Common myeloid progenitor, CD34-positive (primary cell): ENCODE measurements at regions not wholly inside any gene's neighbourhood (a gene's known extent, or its start where the extent isn't known, plus 50 kb on each side); places are given as distances from the start of the nearest gene placed in this dataset.
"Not testable (repeated sequence)": the region's sequence is repeated elsewhere in the genome, so short reads cannot be mapped to it uniquely, and the experiment has no call there.

Experiments used
- CTCF ChIA-PET: fragments of 350-600 bp; sonication (Branson Sonifier 250); formaldehyde crosslinking; loops from one replicate; lab custom pipeline; 2021; ENCODE audit warnings: antibody characterized with exemption; lab: Charles Lee
- POLR2A ChIA-PET: fragments of 350-600 bp; sonication (Branson Sonifier 250); formaldehyde crosslinking; loops from one replicate; lab custom pipeline; 2021; ENCODE audit warnings: antibody characterized with exemption; lab: Charles Lee
- DNase-seq, 3 donors: peaks; one replicate each; pipeline versions ENCODE4 v3.0.0 to v3.0.0-alpha.2; 2013
- H3K27ac ChIP-seq, 2 experiments: 1 replicate in 1 of 2; 2 replicates in 1 of 2; pipeline ENCODE4 v1.7.0; 2013; ENCODE audit warnings: inconsistent platforms in 2 of 2, low read length in 2 of 2, mild to moderate bottlenecking in 2 of 2, low read depth in 1 of 2, moderate library complexity in 1 of 2; ENCODE audit not compliant: severe bottlenecking in 2 of 2, insufficient read depth in 1 of 2, poor library complexity in 1 of 2
- H3K27me3 ChIP-seq, 5 experiments: replicated peaks in 2 of 5; 1 replicate in 3 of 5; 2 replicates in 2 of 5; pipeline versions ENCODE4 v1.6.1 to v1.7.0; 2013; ENCODE audit warnings: low read length in 4 of 5, mild to moderate bottlenecking in 2 of 5, moderate library complexity in 2 of 5, inconsistent platforms in 1 of 5; ENCODE audit not compliant: insufficient read depth in 5 of 5, control insufficient read depth in 4 of 5
- H3K36me3 ChIP-seq, 4 experiments: 1 replicate in 2 of 4; 2 replicates in 2 of 4; pipeline versions ENCODE4 v1.6.1 to v1.7.0; 2013; ENCODE audit warnings: low read length in 3 of 4, control low read depth in 1 of 4, mild to moderate bottlenecking in 1 of 4; ENCODE audit not compliant: control insufficient read depth in 4 of 4, insufficient read depth in 4 of 4
- H3K4me1 ChIP-seq, 4 experiments: 1 replicate in 3 of 4; 2 replicates in 1 of 4; pipeline versions ENCODE4 v1.6.1 to v1.7.1; 2013; ENCODE audit warnings: low read length in 3 of 4, mild to moderate bottlenecking in 3 of 4, control low read depth in 1 of 4, inconsistent platforms in 1 of 4, moderate library complexity in 1 of 4; ENCODE audit not compliant: control insufficient read depth in 4 of 4, insufficient read depth in 4 of 4; ENCODE audit errors: control extremely low read depth in 1 of 4
- H3K4me3 ChIP-seq, 7 experiments: 1 replicate in 4 of 7; 2 replicates in 3 of 7; pipeline versions ENCODE4 v1.5.1 to v1.7.0; 2013; ENCODE audit warnings: mild to moderate bottlenecking in 7 of 7, low read length in 6 of 7, moderate library complexity in 6 of 7, inconsistent platforms in 2 of 7, low read depth in 2 of 7, control low read depth in 1 of 7; ENCODE audit not compliant: insufficient read depth in 4 of 7, control insufficient read depth in 1 of 7; ENCODE audit errors: extremely low read depth in 1 of 7
- H3K9me3 ChIP-seq, 5 experiments: 1 replicate in 4 of 5; 2 replicates in 1 of 5; pipeline versions ENCODE4 v1.6.1 to v1.7.1; 2013; ENCODE audit warnings: low read length in 4 of 5, mild to moderate bottlenecking in 2 of 5, inconsistent platforms in 1 of 5, low read depth in 1 of 5, moderate library complexity in 1 of 5; ENCODE audit not compliant: control insufficient read depth in 4 of 5, insufficient read depth in 2 of 5; ENCODE audit errors: control extremely low read depth in 1 of 5
- WGBS: methylation state at CpG from one replicate; pipeline ENCODE4 v1.1.5; 2013; ENCODE audit not compliant: insufficient coverage; 5-methylcytosine and 5-hydroxymethylcytosine counted together

- DNase-seq: not testable (repeated sequence)
Measured at GRCh38 chr7:29690510-29690909, 115.8 kb upstream of the WIPF3 start.

GRCh38 chr7:29696402-29696801, 109.9 kb upstream of the WIPF3 start:
- H3K27ac ChIP-seq, CTCF ChIA-PET, POLR2A ChIA-PET, H3K9me3 ChIP-seq, H3K4me3 ChIP-seq, DNase-seq, H3K27me3 ChIP-seq, H3K4me1 ChIP-seq, H3K36me3 ChIP-seq: not testable (repeated sequence)
- WGBS: 100% methylated on average over 2 of the region's 5 CpGs

More at GRCh38 chr7:29690510-29690909, 115.8 kb upstream of the WIPF3 start:
- 100% methylated on average over 1 of the region's 4 CpGs for WGBS
- H3K27ac ChIP-seq, H3K27me3 ChIP-seq, POLR2A ChIA-PET, H3K36me3 ChIP-seq, H3K9me3 ChIP-seq, CTCF ChIA-PET, H3K4me1 ChIP-seq, H3K4me3 ChIP-seq: not testable (repeated sequence)

- H3K4me3 ChIP-seq, CTCF ChIA-PET, DNase-seq, H3K9me3 ChIP-seq, H3K27me3 ChIP-seq, H3K27ac ChIP-seq, POLR2A ChIA-PET, H3K4me1 ChIP-seq, H3K36me3 ChIP-seq: not testable (repeated sequence)
- WGBS: no CpG with 5 or more reads among the region's 2 CpGs
Measured at GRCh38 chr7:29699723-29700122, 106.6 kb upstream of the WIPF3 start.

GRCh38 chr7:29701540-29701939, 104.8 kb upstream of the WIPF3 start:
- H3K27ac ChIP-seq, DNase-seq, H3K27me3 ChIP-seq, H3K4me3 ChIP-seq, CTCF ChIA-PET, H3K4me1 ChIP-seq, H3K9me3 ChIP-seq, H3K36me3 ChIP-seq, POLR2A ChIA-PET: not testable (repeated sequence)
- no CpG with 5 or more reads among the region's 1 CpG for WGBS

GRCh38 chr7:29703830-29704229, 102.5 kb upstream of the WIPF3 start:
- H3K9me3 ChIP-seq, H3K36me3 ChIP-seq, DNase-seq, CTCF ChIA-PET, H3K27me3 ChIP-seq, POLR2A ChIA-PET, H3K27ac ChIP-seq, H3K4me1 ChIP-seq, H3K4me3 ChIP-seq: not testable (repeated sequence)
- 94% methylated on average over 2 of the region's 4 CpGs for WGBS

GRCh38 chr7:29709002-29709401, 97.3 kb upstream of the WIPF3 start:
- CTCF ChIA-PET, H3K27ac ChIP-seq, DNase-seq, H3K4me3 ChIP-seq, H3K36me3 ChIP-seq, H3K9me3 ChIP-seq, H3K27me3 ChIP-seq, H3K4me1 ChIP-seq: not testable (repeated sequence)
- POLR2A ChIA-PET: interaction anchor here (0.6 kb wide), 1 partner anchor 319 kb away, joined by 3 read pairs; no protein-coding TSS in a partner anchor

- H3K27ac ChIP-seq, CTCF ChIA-PET, H3K4me1 ChIP-seq, H3K27me3 ChIP-seq, POLR2A ChIA-PET, DNase-seq, H3K4me3 ChIP-seq, H3K9me3 ChIP-seq, H3K36me3 ChIP-seq: not testable (repeated sequence)
- 100% methylated on average over 3 of the region's 8 CpGs for WGBS
Measured at GRCh38 chr7:29723127-29723526, 83.2 kb upstream of the WIPF3 start.
